Activated CD8-positive, alpha-beta T cell treated with anti-CD3 and anti-CD28 coated beads for 36 hours (primary cell): ENCODE measurements at regions not wholly inside any gene's neighbourhood (a gene's known extent, or its start where the extent isn't known, plus 50 kb on each side); places are given as distances from the start of the nearest gene placed in this dataset.

Source experiments
- ATAC-seq: fragments of 200-7000 bp; cut with Tn5 transposase; one replicate; pipeline ENCODE4 v1.10.0; 2021; ENCODE audit warnings: mild to moderate bottlenecking, moderate library complexity
- CTCF ChIA-PET: fragments of 350-600 bp; sonication (Branson Sonifier 250); formaldehyde crosslinking; loops from one replicate; lab custom pipeline; 2021; ENCODE audit warnings: antibody characterized with exemption; lab: Charles Lee
- POLR2A ChIA-PET: fragments of 350-600 bp; sonication (Branson Sonifier 250); formaldehyde crosslinking; loops from one replicate; lab custom pipeline; 2021; ENCODE audit warnings: antibody characterized with exemption; lab: Charles Lee
- DNase-seq: peaks from one replicate; pipeline ENCODE4 v3.0.0-alpha.2; 2020
- H3K27ac Mint-ChIP-seq: one replicate; pipeline ENCODE4 v1.8.0; 2021; ENCODE audit warnings: mild to moderate bottlenecking, mixed read lengths
- H3K27me3 Mint-ChIP-seq: one replicate; pipeline ENCODE4 v1.8.0; 2021; ENCODE audit warnings: mixed read lengths
- H3K36me3 Mint-ChIP-seq: one replicate; pipeline ENCODE4 v1.8.0; 2021; ENCODE audit warnings: low read depth, mixed read lengths
- H3K4me1 Mint-ChIP-seq: one replicate; pipeline ENCODE4 v1.8.0; 2021; ENCODE audit warnings: low read depth, mixed read lengths
- H3K4me3 Mint-ChIP-seq: one replicate; pipeline ENCODE4 v1.8.0; 2021; ENCODE audit warnings: mild to moderate bottlenecking, moderate library complexity, mixed read lengths
- H3K9me3 Mint-ChIP-seq: one replicate; pipeline ENCODE4 v1.8.0; 2021; ENCODE audit warnings: mixed read lengths
- CTCF ChIP-seq: fragments of 200-600 bp; IDR thresholded peaks from one replicate; pipeline ENCODE4 v1.8.0; 2022; ENCODE audit warnings: antibody characterized with exemption, mild to moderate bottlenecking
- intact Hi-C: fragments of 100-400 bp; cut with micrococcal nuclease; formaldehyde crosslinking; loops from one replicate; pipeline ENCODE4 v1.10.0; 2022

GRCh38 chr2:146349334-146349733 lies 1495.5 kb upstream of the ACVR2A start:
- ATAC-seq (no peak), DNase-seq (no peak)
- H3K27me3 Mint-ChIP-seq, result no peaks in the 10 kb centered on the region
- intact Hi-C loops, result no loop called here
- no peak overlapping the region for H3K4me3 Mint-ChIP-seq
- POLR2A ChIA-PET, result no interaction called here
- no peaks in the 10 kb centered on the region for H3K4me1 Mint-ChIP-seq
- no peaks in the 10 kb centered on the region for H3K36me3 Mint-ChIP-seq
- CTCF ChIA-PET, result no interaction called here
- no peak overlapping the region for H3K27ac Mint-ChIP-seq
- TF ChIP-seq CTCF, result no peak
- no peaks in the 10 kb centered on the region for H3K9me3 Mint-ChIP-seq

- peaks cover 4% of the 10 kb centered on the region for H3K9me3 Mint-ChIP-seq
- no peak for TF ChIP-seq CTCF
Observed at GRCh38 chr2:146324951-146325350, 1519.9 kb upstream of the ACVR2A start.

GRCh38 chr2:146323564-146323963 lies 1521.3 kb upstream of the ACVR2A start:
- ATAC-seq, result no peak
- H3K27ac Mint-ChIP-seq, result no peak overlapping the region
- no peaks in the 10 kb centered on the region for H3K4me1 Mint-ChIP-seq
- intact Hi-C loops, result no loop called here
- H3K4me3 Mint-ChIP-seq, result no peak overlapping the region
- peaks cover 2% of the 10 kb centered on the region for H3K9me3 Mint-ChIP-seq
- POLR2A ChIA-PET, result no interaction called here
- CTCF ChIA-PET, result interaction anchor here (1.1 kb wide), 1 partner anchor 14 kb away, joined by 3 read pairs; no protein-coding TSS in a partner anchor
- no peaks in the 10 kb centered on the region for H3K27me3 Mint-ChIP-seq
- no peaks in the 10 kb centered on the region for H3K36me3 Mint-ChIP-seq
- no peak for TF ChIP-seq CTCF
- no peak for DNase-seq

More at GRCh38 chr2:146324951-146325350, 1519.9 kb upstream of the ACVR2A start:
- intact Hi-C loops, result no loop called here
- no peak for DNase-seq
- Mint-ChIP-seq H3K4me3 (no peak overlapping the region), H3K36me3 (no peaks in the 10 kb centered on the region), H3K27ac (no peak overlapping the region), H3K27me3 (no peaks in the 10 kb centered on the region), H3K4me1 (no peaks in the 10 kb centered on the region)
- ChIA-PET CTCF (no interaction called here), POLR2A (no interaction called here)
- no peak for ATAC-seq

GRCh38 chr2:146321175-146321574 lies 1523.7 kb upstream of the ACVR2A start:
- DNase-seq (no peak), ATAC-seq (no peak)
- intact Hi-C loops, result no loop called here
- TF ChIP-seq CTCF, result no peak
- no peaks in the 10 kb centered on the region for H3K27me3 Mint-ChIP-seq
- ChIA-PET CTCF (no interaction called here), POLR2A (no interaction called here)
- H3K27ac Mint-ChIP-seq, result no peak overlapping the region
- H3K4me1 Mint-ChIP-seq, result no peaks in the 10 kb centered on the region
- H3K4me3 Mint-ChIP-seq, result no peak overlapping the region
- H3K36me3 Mint-ChIP-seq, result no peaks in the 10 kb centered on the region
- H3K9me3 Mint-ChIP-seq, result peaks cover 2% of the 10 kb centered on the region

GRCh38 chr2:146317959-146318358 lies 1526.9 kb upstream of the ACVR2A start:
- no peak for TF ChIP-seq CTCF
- Mint-ChIP-seq H3K4me3 (no peak overlapping the region), H3K27me3 (no peaks in the 10 kb centered on the region), H3K9me3 (no peaks in the 10 kb centered on the region), H3K4me1 (no peaks in the 10 kb centered on the region), H3K36me3 (no peaks in the 10 kb centered on the region), H3K27ac (no peak overlapping the region)
- ATAC-seq, result no peak
- ChIA-PET POLR2A (no interaction called here), CTCF (no interaction called here)
- intact Hi-C loops, result no loop called here
- no peak for DNase-seq
